GM12874 (cell line): ENCODE measurements at regions not wholly inside any gene's neighbourhood (a gene's known extent, or its start where the extent isn't known, plus 50 kb on each side); places are given as distances from the start of the nearest gene placed in this dataset.

Experiments used
- TF ChIP-seq, protein P1 (sequence below): IDR thresholded peaks from 2 replicates; pipeline ENCODE4 v1.5.1; 2011; ENCODE audit warnings: low read depth, mild to moderate bottlenecking, control low read depth, low read length, moderate library complexity; ENCODE audit not compliant: insufficient read depth

GRCh38 chr4:3351997-3352396 lies 59.2 kb downstream of the RGS12 start:
- TF ChIP-seq, protein P1, sequence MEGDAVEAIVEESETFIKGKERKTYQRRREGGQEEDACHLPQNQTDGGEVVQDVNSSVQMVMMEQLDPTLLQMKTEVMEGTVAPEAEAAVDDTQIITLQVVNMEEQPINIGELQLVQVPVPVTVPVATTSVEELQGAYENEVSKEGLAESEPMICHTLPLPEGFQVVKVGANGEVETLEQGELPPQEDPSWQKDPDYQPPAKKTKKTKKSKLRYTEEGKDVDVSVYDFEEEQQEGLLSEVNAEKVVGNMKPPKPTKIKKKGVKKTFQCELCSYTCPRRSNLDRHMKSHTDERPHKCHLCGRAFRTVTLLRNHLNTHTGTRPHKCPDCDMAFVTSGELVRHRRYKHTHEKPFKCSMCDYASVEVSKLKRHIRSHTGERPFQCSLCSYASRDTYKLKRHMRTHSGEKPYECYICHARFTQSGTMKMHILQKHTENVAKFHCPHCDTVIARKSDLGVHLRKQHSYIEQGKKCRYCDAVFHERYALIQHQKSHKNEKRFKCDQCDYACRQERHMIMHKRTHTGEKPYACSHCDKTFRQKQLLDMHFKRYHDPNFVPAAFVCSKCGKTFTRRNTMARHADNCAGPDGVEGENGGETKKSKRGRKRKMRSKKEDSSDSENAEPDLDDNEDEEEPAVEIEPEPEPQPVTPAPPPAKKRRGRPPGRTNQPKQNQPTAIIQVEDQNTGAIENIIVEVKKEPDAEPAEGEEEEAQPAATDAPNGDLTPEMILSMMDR = no peak

DNA sequence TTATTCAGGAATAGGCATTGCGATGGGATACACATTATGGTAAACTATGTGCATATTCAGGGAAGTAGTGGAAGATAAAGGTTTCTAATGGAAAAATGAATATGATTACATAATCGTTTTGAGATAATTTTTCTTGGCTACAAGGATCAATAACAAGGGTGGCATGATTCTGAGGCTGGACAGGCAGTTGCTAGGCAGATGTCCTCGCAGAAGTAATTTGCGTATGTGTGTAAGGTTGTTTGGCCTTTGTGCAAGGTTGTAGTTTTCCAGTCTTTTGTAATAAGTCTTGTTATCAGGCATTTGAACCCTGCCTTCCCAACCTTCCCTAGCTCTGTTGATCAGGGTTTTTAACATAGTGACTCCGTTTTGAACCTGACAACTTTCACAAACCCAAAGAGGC lies 59.7 kb downstream of the RGS12 start:
- TF ChIP-seq, protein P1 = no peak

DNA sequence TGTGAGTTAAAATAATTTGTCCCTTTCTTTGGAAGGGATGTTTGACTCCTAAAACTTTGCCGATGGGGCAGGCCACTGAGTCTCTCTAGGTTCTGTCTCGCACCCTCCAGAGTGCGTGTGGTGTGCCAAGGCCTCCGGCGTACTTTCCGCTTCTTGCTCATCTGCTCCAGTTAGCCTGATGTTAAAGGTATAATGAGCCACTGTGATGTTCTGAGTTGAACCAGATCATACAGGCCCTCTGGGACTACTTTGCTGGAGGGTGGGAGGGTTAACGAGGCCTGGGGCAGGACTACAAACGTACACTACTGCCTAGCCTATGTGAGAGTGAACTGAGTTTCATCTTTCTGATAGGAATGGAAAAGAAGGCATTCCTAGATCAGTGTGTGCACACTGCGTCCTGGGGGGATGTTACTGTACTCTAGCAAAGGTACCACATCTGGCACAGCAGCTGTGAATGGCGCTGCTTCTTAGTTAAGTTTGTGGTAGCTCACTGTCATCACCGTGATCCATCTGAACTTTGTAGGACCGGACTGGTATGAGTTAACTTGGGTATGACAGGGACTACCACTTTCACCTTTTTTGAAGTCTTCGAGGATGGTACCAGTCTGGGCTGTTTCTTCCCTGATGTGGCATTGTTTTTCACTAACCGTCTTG lies 60.2 kb downstream of the RGS12 start:
- TF ChIP-seq, protein P1 = no peak

DNA sequence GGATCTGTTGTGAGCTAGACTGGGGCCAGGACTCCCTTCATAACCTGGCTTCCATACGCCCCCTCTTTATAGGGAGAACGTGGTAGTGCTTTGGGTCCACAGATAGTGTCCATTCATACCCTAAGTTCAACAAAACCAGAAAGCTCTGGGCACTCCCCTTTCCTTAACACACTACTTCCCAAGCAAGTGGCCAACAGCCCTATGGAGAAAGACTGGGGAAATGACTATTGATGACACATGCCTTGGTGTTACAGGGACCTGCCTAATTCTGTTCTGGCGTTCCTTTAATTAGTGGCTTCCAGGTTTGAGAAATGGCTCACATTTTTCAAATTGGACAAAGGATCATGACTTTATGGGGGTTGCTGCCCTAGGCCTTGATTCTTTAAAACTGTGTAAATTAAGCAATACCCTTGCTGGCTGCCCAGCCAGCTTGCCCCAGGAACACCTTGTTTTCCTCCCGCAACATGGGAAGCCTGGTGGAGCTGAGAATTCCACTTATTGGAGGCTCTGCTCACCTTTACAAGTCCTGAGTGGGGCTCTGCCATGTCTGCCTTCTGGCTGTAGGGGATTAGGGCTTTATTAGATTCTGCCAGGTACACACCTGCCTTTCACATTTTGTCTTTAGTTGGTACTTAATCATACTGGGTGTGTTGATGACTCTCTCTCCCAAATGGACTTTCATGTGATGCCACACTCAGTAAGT lies 61.1 kb downstream of the RGS12 start:
- TF ChIP-seq, protein P1 = no peak

- TF ChIP-seq, protein P1 = no peak
These were observed 61.6 kb downstream of the RGS12 start for GRCh38 chr4:3354455-3354811.

DNA sequence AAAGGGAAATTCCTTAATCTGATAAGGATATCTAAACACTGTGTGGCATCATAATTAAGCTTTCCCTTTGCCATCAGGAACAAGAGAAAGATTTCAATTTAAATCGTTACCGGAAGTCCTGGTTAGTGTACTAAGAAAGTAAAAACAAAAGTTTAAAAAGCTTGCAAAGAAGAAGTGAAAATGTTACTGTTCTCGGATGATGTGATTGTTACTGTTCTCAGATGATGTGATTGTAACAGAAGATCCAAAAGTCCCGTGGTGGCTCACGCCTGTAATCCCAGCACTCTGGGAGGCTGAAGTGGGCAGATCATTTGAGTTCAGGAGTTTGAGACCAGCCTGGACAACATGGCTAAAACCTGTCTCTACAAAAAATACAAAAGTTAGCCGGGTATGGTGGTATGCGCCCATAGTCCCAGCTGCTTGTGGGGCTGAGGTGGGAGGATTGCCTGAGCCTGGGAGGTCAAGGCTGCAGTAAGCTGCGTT lies 62.5 kb downstream of the RGS12 start:
- TF ChIP-seq, protein P1 = no peak

DNA sequence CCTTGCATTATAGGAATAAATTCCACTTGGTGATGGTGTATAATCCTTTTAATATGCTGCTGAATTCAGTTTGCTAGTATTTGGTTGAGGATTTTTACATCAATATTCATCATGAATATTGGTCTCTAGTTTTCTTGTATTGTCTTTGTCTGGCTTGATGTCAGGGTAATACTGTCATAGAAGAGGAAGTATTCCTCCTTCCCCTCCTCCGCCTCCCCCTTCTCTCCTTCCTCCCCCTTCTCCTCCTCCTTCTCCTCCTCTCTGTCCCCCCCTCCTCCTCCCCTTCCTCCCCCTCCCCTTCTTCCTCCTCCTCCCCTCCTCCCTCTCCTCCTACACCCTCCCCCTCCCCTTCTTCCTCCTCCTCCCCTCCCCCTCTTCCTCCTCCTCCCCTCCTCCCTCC lies 65.8 kb downstream of the RGS12 start:
- TF ChIP-seq, protein P1 = no peak
